GM21381 (cell line): ENCODE measurements at regions not wholly inside any gene's neighbourhood (a gene's known extent, or its start where the extent isn't known, plus 50 kb on each side); places are given as distances from the start of the nearest gene placed in this dataset.
A peak's percentile ranks its signal among the peaks of the same experiment; 100 is the strongest.
"Not testable (repeated sequence)": the region's sequence is repeated elsewhere in the genome, so short reads cannot be mapped to it uniquely, and the experiment has no call there.

Experiments
- ATAC-seq: cut with Tn5 transposase; IDR thresholded peaks from one replicate; pipeline ENCODE4 v1.9.1; 2021; ENCODE audit warnings: mild to moderate bottlenecking, moderate library complexity; ENCODE audit not compliant: unreplicated experiment

- no peak for ATAC-seq
Observed at GRCh38 chr6:27679964-27680694, 207.2 kb upstream of the ZNF184 start.

DNA sequence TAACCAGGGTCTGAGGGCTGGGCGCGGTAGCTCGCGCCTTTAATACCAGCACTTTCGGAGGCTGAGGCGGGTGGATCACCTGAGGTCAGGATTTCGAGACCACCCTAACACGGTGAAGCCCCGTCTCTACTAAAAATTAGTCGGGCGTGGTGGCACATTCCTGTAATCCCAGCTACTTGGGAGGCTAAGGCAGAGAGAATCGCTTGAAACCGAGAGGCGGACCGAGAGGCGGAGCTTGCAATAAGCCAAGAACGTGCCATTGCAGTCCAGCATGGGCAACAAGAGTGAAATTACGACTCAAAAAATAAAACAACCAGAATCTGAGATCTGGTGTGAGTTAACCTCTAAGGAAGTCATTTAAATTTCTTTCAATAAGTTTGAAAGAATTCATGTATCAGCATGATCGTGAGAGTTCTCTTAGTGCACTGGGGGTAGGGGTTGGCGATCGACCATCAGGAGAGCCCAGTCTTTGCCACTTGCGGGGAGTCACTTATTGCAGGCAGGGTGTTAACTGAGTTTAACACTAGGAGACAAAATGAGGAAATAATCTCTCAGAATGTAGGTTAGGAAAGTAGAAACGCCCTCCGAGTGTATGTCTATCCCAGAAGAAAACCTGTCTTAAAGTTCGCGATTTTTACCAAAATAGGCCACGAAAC, 206.5 kb upstream of the ZNF184 start:
- no peak for ATAC-seq

DNA sequence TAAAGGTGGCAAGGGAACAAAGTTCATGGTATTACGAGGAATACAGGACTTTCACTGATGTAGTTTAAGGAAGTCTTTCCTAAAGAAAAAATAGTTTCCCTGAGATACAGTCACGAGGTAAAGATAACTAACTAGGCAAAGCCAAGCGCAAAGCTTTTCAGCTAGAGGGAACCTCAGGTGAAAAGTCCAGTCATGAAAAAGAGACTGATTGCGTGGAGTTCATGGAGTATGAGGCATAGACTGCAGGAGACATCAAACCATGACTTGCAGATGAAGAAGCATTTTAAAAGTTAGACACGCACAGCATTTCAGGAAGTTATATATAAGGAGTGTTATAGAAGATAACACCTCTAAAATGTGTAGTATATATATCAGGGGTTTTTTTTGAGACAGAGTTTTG, 205.6 kb upstream of the ZNF184 start:
- ATAC-seq: no peak

DNA sequence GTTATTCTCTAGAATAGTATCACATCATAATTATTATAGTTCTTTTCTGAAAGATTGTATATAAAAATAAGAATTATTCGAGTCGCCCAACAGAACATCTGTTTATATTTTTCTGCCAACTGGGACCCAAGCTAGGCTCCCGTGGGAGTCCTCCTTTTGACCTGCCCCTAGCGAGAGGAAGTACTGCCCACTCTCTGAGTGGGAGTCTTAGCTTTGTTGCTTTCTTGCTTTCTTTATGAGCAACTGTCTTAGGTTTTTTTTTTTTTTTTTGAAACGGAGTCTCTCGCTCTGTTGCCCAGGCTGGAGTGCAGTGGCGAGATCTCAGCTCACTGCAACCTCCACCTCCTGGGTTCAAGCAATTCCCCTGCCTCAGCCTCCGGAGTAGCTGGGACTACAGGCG, 202.0 kb upstream of the ZNF184 start:
- no peak for ATAC-seq

GRCh38 chr6:27672113-27672799, 199.4 kb upstream of the ZNF184 start:
- peak; percentile 59 for ATAC-seq

DNA sequence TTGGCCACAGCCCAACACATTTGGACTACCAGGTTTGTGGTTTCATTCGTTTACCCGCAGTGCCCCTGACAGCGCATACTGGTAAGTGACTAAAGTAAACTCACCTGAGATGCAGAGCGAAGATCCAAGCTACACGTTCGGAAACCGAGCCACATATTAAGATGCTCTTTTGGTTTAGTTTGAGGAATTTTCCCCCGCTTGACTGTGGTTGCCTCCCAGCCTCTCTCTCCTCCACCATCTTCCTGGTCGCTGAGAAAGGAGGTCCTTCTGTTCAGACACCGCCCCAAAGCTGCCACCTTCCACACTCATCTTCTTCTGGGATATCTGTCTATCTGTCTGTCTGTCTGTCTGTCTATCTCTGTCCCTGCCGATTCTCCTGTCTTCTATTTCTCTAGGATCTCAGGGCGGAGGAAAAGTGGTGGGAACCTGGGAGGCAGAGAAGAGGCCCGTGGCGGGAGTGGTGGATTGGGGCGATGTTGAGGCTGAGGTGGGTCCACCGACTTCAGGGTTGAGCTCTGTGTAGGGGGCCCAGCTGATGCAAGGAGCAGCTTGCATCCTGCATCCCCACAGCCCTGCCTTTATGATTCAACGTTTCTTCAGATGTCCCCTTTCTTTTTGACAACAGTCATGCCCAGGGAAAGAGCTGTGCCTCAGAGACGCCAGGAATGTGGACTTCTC, 196.9 kb upstream of the ZNF184 start:
- no peak for ATAC-seq

DNA sequence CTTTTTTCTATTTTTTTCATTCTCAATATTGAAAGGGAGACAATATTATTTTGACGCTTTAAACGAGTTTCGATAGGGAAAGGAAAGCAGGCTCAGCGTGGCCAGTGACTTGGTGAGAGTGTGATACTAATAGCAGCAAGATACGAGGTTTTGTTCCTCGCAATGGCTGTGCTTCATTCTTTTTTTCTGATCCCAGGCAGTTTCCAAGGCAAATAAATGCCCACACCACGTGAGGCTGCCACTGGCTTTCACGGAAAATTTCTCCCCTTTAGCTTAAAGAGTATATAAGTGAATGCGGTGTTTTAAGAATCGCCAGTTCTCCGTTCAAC, 196.4 kb upstream of the ZNF184 start:
- no peak for ATAC-seq

DNA sequence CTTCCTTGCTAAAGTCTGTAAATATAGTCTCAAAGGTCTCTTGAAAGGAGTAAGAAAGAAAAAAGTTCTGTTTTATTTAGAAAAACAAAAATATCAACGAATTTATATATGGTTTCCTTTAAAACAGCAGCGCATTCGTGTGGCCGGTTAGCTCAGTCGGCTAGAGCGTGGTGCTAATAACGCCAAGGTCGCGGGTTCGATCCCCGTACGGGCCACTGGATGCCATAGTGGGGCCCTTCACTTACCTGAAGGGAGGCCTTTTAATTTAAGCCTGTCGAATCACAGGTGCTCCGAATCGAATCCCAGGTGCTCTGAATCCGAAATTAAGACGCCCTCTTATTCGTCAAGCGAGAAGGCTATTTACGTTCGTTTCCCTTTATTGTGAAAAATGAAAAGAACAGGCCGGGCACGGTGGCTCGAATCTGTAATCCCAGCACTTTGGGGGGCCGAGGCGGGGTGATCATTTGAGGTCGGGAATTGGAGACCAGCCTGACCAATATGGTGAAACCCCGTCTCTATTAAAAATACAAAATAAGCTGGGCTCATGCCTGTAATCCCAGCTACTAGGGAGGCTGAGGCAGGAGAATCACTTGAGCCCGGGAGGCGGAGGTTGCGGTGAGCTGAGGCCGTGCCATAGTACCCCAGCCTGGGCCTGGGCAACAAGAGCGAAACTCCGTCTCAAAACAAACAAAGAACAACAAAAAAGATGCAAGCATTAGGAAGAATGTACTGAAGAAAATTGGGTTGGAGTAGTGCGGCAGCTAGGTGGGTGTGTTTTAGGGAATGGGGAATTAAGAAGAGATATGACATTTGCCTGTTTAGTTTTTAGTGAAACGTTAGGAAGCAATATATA, 195.8 kb upstream of the ZNF184 start:
- no peak for ATAC-seq

DNA sequence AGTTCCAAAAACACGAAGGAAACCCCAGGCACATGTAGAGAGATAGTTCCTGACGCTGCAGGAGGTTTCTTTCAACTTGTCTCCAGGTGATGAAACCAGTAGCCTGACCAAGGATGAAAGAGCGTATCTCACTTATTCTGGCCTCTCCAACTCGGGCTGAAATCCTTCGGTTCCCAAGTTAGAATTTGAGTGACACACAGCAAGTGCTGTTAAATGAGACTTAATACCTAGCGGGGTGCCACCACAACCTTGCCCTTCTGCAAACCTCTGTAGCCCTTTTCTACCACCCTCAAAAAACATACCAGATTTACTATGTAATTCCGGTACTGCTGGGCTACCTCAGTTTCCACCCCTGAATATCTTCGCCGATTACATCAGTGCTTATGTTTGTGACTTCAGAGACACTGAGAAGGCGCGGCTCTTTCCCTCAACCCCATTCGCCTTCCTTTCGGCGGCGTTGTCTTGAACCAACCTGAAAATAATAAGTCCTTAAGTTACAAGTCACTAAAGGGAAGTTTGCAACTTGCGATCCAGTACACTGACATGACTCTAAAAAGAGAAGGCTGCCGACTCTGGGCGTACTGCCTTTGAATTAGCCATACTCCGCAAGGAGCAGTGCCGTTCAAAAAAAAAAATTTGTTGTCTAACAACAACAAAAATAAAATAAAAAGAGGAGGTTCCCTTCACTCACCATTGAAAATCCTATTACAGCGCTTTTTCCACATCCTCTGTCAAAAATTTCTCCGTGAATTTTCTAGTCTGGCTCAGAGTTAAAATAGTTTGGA, 194.9 kb upstream of the ZNF184 start:
- no peak for ATAC-seq

GRCh38 chr6:27667016-27667656, 194.2 kb upstream of the ZNF184 start:
- ATAC-seq: no peak

DNA sequence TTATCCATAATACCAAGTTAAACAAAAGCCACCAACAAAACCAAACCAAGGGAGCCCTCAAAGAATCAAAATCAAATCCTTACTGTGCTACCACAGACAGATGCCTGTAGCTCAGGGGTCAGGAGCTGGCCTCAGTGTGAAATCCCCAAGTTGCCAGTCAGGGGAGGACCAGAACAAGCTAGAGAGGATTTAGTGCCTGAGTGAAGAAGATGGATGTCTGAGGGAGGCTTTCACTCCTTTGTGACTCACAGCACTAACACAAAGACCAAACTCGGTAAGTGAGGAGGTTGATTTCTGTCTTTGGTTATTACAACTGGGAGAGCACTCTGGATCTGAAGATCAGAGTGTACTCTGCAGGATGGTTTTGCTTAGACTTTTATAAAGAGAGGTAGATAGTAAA, 189.9 kb upstream of the ZNF184 start:
- no peak for ATAC-seq

- not testable (repeated sequence) for ATAC-seq
Observed at GRCh38 chr6:27662212-27662611, 189.3 kb upstream of the ZNF184 start.

- not testable (repeated sequence) for ATAC-seq
Observed at GRCh38 chr6:27653143-27653825, 180.4 kb upstream of the ZNF184 start.

GRCh38 chr6:27651371-27651732, 178.4 kb upstream of the ZNF184 start:
- no peak for ATAC-seq

GRCh38 chr6:27650620-27651370, 177.9 kb upstream of the ZNF184 start:
- no peak for ATAC-seq

DNA sequence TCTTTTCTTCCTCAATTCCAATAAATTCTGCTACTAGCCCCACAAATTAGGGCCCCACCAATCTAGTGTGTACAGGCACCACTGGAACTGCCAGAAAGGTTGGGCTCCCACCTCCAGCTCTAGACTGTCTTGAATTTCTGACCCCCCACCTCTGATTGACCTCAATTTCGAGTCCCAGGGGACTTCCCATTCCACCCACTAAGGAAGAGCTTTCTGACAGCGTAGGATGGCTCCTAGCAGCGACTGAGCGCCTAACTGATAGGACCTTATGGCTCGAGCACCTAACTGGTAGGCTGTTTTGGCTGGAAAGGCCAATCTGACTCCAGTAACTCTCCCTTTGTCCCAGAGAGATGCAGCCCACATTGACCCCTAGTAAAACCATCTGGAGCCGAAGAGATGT, 171.6 kb upstream of the ZNF184 start:
- no peak for ATAC-seq

DNA sequence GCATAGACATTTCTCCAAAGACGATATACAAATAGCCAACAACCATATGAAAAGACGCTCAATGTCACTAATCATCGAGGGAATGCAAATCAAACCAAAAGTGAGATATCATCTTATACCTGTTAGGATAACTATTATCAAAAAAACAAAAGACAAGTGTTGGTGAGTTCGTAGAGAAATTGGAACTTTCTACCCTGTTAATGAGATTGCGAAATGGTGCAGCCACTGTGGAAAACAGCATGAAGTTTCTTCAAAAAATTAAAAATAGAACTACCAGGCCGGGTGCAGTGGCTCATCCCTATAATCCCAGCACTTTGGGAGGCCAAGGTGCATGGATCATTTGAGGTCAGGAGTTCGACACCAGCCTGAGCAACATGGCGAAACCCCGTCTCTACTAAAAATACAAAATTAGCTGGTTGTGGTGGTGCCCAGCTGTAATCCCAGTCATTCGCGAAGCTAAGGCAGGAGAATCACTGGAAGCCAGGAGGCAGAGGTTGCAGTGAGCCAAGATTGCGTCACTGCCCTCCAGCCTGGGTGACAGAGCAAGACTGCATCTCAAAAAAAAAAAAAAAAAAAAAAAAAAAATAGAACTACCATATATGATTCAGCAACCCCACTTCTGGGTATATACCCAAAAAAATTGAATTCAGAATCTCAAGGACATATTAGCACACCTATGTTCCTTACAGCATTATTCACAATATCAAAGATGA, 170.0 kb upstream of the ZNF184 start:
- ATAC-seq: no peak

DNA sequence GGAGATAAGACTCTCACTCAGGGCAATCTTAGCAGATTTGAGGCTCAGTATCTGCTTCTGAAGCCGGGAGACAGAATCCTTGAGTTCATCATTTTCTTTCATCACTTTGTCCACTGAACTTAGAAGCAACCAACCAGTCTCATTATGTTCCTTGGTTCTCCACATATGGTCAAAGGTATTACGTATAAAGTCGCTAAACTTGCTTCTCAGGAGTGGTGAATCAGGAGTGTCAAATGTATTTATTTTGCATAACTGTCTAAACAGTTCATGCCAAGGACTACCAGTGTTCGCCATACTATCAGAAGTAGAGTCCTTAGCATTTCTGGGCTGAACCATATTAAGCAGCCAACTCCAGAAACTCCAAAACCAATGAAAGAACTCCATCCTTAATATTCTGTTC, 163.0 kb upstream of the ZNF184 start:
- not testable (repeated sequence) for ATAC-seq
